ENCODE measurements at regions not wholly inside any gene's neighbourhood (a gene's known extent, or its start where the extent isn't known, plus 50 kb on each side); places are given as distances from the start of the nearest gene placed in this dataset.

- Histone ChIP-seq H3K4me1 (ENCODE audit: control insufficient read depth, insufficient read depth, low read length) (no peaks in the 10 kb centered on the region), H3K27me3 (ENCODE audit: control insufficient read depth, insufficient read depth, low read length) (no peaks in the 10 kb centered on the region), H3K27ac (ENCODE audit: low read length) (no peak overlapping the region), H3K4me3 (ENCODE audit: low read depth in 2 of 2, low read length in 2 of 2) (no peak overlapping the region), H3K36me3 (ENCODE audit: control insufficient read depth, insufficient read depth, low read length) (no peaks in the 10 kb centered on the region), H3K9me3 (ENCODE audit: control insufficient read depth, insufficient read depth, low read depth, low read length) (no peaks in the 10 kb centered on the region)
- no peak for DNase-seq (ENCODE audit: low read depth, low spot score)
- ATAC-seq: no peak
- BruUV-seq (replicated peaks): no TSS peak
- intact Hi-C loops (cut with micrococcal nuclease; ENCODE audit: unreplicated experiment): no loop called here
- POLR2A ChIA-PET: no interaction called here
- CTCF ChIA-PET: no interaction called here
- TF ChIP-seq REST (IDR thresholded peaks at IDR 0.05; ENCODE audit: insufficient read depth in 1 of 2, low read depth in 2 of 2, low read length in 1 of 2): no peak
- TF ChIP-seq SIN3A (IDR thresholded peaks at IDR 0.05; ENCODE audit: borderline replicate concordance, insufficient read depth, low read depth, low read length): no peak
- TF ChIP-seq POLR2AphosphoS5 (IDR thresholded peaks at IDR 0.05; ENCODE audit: low read depth, low read length): no peak
- no peak for TF ChIP-seq CTCF (IDR thresholded peaks at IDR 0.05)
- TF ChIP-seq TCF7L2 (IDR thresholded peaks at IDR 0.05; ENCODE audit: low read depth, low read length): no peak
- in situ Hi-C loops (cut with HindIII; ENCODE audit: low pct_unique_long_range_greater_than_20kb, low sequenced_read_pairs): no loop called here
These were observed 129.2 kb downstream of the PSMG1 start for GRCh38 chr21:39054066-39054465.

GRCh38 chr21:39053126-39053525 is 130.1 kb downstream of the PSMG1 start:
- H3K27ac ChIP-seq (ENCODE audit: low read length): no peak overlapping the region
- intact Hi-C loops (cut with micrococcal nuclease; ENCODE audit: unreplicated experiment): no loop called here
- CTCF ChIA-PET: no interaction called here

More at GRCh38 chr21:39053126-39053525, 130.1 kb downstream of the PSMG1 start:
- no TSS peak for BruUV-seq (replicated peaks)
- H3K9me3 ChIP-seq (ENCODE audit: control insufficient read depth, insufficient read depth, low read depth, low read length): no peaks in the 10 kb centered on the region
- POLR2A ChIA-PET: no interaction called here
- no peaks in the 10 kb centered on the region for H3K27me3 ChIP-seq (ENCODE audit: control insufficient read depth, insufficient read depth, low read length)
- TF ChIP-seq SIN3A (IDR thresholded peaks at IDR 0.05; ENCODE audit: borderline replicate concordance, insufficient read depth, low read depth, low read length) (no peak), CTCF (IDR thresholded peaks at IDR 0.05) (no peak), TCF7L2 (IDR thresholded peaks at IDR 0.05; ENCODE audit: low read depth, low read length) (no peak), POLR2AphosphoS5 (IDR thresholded peaks at IDR 0.05; ENCODE audit: low read depth, low read length) (no peak), REST (IDR thresholded peaks at IDR 0.05; ENCODE audit: insufficient read depth in 1 of 2, low read depth in 2 of 2, low read length in 1 of 2) (no peak)
- in situ Hi-C loops (cut with HindIII; ENCODE audit: low pct_unique_long_range_greater_than_20kb, low sequenced_read_pairs): no loop called here
- no peaks in the 10 kb centered on the region for H3K36me3 ChIP-seq (ENCODE audit: control insufficient read depth, insufficient read depth, low read length)
- ATAC-seq (no peak), DNase-seq (ENCODE audit: low read depth, low spot score) (no peak)
- no peak overlapping the region for H3K4me3 ChIP-seq (ENCODE audit: low read depth in 2 of 2, low read length in 2 of 2)
- H3K4me1 ChIP-seq (ENCODE audit: control insufficient read depth, insufficient read depth, low read length): no peaks in the 10 kb centered on the region
